GM23338 (cell line): ENCODE measurements at regions not wholly inside any gene's neighbourhood (a gene's known extent, or its start where the extent isn't known, plus 50 kb on each side); places are given as distances from the start of the nearest gene placed in this dataset.

Source experiments
- ATAC-seq: fragments of 200-7000 bp; cut with Tn5 transposase; 3 replicates; pipeline ENCODE4 v1.9.1; 2020
- DNase-seq: peaks from one replicate; pipeline ENCODE4 v3.0.0-alpha.2; 2015; ENCODE audit warnings: low spot score
- H2AFZ ChIP-seq: fragments of 200-600 bp; sonication (generic); 2 replicates; pipeline ENCODE4 v1.8.0; 2016; ENCODE audit warnings: antibody characterized with exemption, mild to moderate bottlenecking, moderate library complexity
- H3F3A ChIP-seq: fragments of 200-600 bp; sonication (generic); replicated peaks from 2 replicates; pipeline ENCODE4 v1.8.0; 2017; ENCODE audit warnings: antibody characterized with exemption, mixed run types, low read depth
- H3K27ac ChIP-seq: fragments of 200-600 bp; sonication (generic); 2 replicates; pipeline ENCODE4 v1.6.1; 2016; ENCODE audit warnings: low read depth
- H3K27me3 ChIP-seq: fragments of 200-600 bp; sonication (generic); 2 replicates; pipeline ENCODE4 v1.8.0; 2016; ENCODE audit warnings: mild to moderate bottlenecking, mixed run types, moderate library complexity; ENCODE audit not compliant: insufficient read depth
- H3K36me3 ChIP-seq: fragments of 200-600 bp; sonication (generic); 2 replicates; pipeline ENCODE4 v1.8.0; 2016; ENCODE audit warnings: mild to moderate bottlenecking; ENCODE audit not compliant: insufficient read depth
- H3K4me1 ChIP-seq: fragments of 200-600 bp; sonication (generic); 2 replicates; pipeline ENCODE4 v1.8.0; 2016; ENCODE audit warnings: mild to moderate bottlenecking, moderate library complexity; ENCODE audit not compliant: insufficient read depth
- H3K4me2 ChIP-seq: fragments of 200-600 bp; sonication (generic); 2 replicates; pipeline ENCODE4 v1.7.1; 2017; ENCODE audit warnings: mixed run types
- H3K4me3 ChIP-seq: fragments of 200-600 bp; sonication (generic); 2 replicates; pipeline ENCODE4 v1.6.1; 2016; ENCODE audit warnings: mixed run types
- H3K79me2 ChIP-seq: fragments of 200-600 bp; sonication (generic); replicated peaks from 2 replicates; pipeline ENCODE4 v1.8.0; 2017; ENCODE audit warnings: mild to moderate bottlenecking; ENCODE audit not compliant: insufficient read depth
- H3K9me2 ChIP-seq: fragments of 200-600 bp; sonication (generic); 2 replicates; pipeline ENCODE4 v1.8.0; 2017; ENCODE audit not compliant: insufficient read depth
- H4K20me1 ChIP-seq: fragments of 200-600 bp; sonication (generic); replicated peaks from 2 replicates; pipeline ENCODE4 v1.8.0; 2017; ENCODE audit warnings: mild to moderate bottlenecking; ENCODE audit not compliant: insufficient read depth
- H3K27ac Mint-ChIP-seq: 2 replicates; pipeline ENCODE4 v1.8.0; 2020; ENCODE audit warnings: inconsistent platforms, mild to moderate bottlenecking, moderate library complexity, mixed read lengths
- H3K27me3 Mint-ChIP-seq: 3 replicates; pipeline ENCODE4 v1.8.0; 2022; ENCODE audit warnings: low read depth, mild to moderate bottlenecking, moderate library complexity, mixed read lengths, inconsistent platforms; ENCODE audit not compliant: insufficient read depth, poor library complexity
- H3K36me3 Mint-ChIP-seq: 3 replicates; pipeline ENCODE4 v1.8.0; 2021; ENCODE audit warnings: low read depth, mild to moderate bottlenecking, inconsistent platforms, moderate library complexity, mixed read lengths
- H3K4me1 Mint-ChIP-seq: 3 replicates; pipeline ENCODE4 v1.8.0; 2020; ENCODE audit warnings: mild to moderate bottlenecking, inconsistent platforms, mixed read lengths
- H3K4me3 Mint-ChIP-seq: 3 replicates; pipeline ENCODE4 v1.8.0; 2021; ENCODE audit warnings: moderate library complexity, mild to moderate bottlenecking, inconsistent platforms, mixed read lengths
- H3K9me3 Mint-ChIP-seq: 3 replicates; pipeline ENCODE4 v1.8.0; 2020; ENCODE audit warnings: moderate library complexity, mild to moderate bottlenecking, inconsistent platforms, mixed read lengths
- CREB1 ChIP-seq: fragments of 250-450 bp; sonication (Bioruptor Pico); IDR thresholded peaks from 2 replicates; pipeline ENCODE4 v1.5.0; 2020; ENCODE audit warnings: low read depth, mild to moderate bottlenecking, moderate library complexity
- EZH2 ChIP-seq: fragments of 200-600 bp; sonication (generic); IDR thresholded peaks from one replicate; pipeline ENCODE4 v1.8.0; 2017; ENCODE audit warnings: antibody characterized with exemption, mild to moderate bottlenecking, low read depth; ENCODE audit not compliant: unreplicated experiment
- EZH2phosphoT487 ChIP-seq: fragments of 200-600 bp; sonication (generic); IDR thresholded peaks from one replicate; pipeline ENCODE4 v1.8.1; 2018; ENCODE audit warnings: antibody characterized with exemption; ENCODE audit not compliant: unreplicated experiment
- JUNB ChIP-seq: IDR thresholded peaks from one replicate; pipeline ENCODE4 v1.6.1; 2016; ENCODE audit warnings: antibody characterized with exemption; ENCODE audit not compliant: unreplicated experiment
- NANOG ChIP-seq: IDR thresholded peaks from 2 replicates; pipeline ENCODE4 v1.6.1; 2016; ENCODE audit warnings: antibody characterized with exemption, borderline replicate concordance
- POLR2AphosphoS5 ChIP-seq: IDR thresholded peaks from 2 replicates; pipeline ENCODE4 v1.6.1; 2016; ENCODE audit warnings: antibody characterized with exemption, low read depth
- STAT1 ChIP-seq: IDR thresholded peaks from one replicate; pipeline ENCODE4 v1.6.1; 2016; ENCODE audit warnings: antibody characterized with exemption; ENCODE audit not compliant: unreplicated experiment
- ZNF114 ChIP-seq: fragments of 250-450 bp; sonication (Bioruptor Pico); IDR thresholded peaks from 2 replicates; pipeline ENCODE4 v1.5.0; 2020; ENCODE audit warnings: mild to moderate bottlenecking, moderate library complexity
- ZNF331 ChIP-seq: fragments of 250-450 bp; sonication (Bioruptor Pico); IDR thresholded peaks from 2 replicates; pipeline ENCODE4 v1.5.0; 2020; ENCODE audit warnings: low read depth, mild to moderate bottlenecking, moderate library complexity
- TF ChIP-seq, protein P1 (sequence below): IDR thresholded peaks from one replicate; pipeline ENCODE4 v1.6.1; 2018; ENCODE audit warnings: antibody characterized with exemption; ENCODE audit not compliant: unreplicated experiment
- TF ChIP-seq, protein P2 (sequence below), 2 experiments: fragments of 200-600 bp in 1 of 2; sonication (generic) in 1 of 2; conservative IDR thresholded peaks; 2 replicates each; pipeline versions ENCODE4 v1.5.1 to v1.6.1; 2016 to 2017; ENCODE audit warnings: antibody characterized with exemption in 2 of 2, low read depth in 2 of 2, mild to moderate bottlenecking in 2 of 2, moderate library complexity in 1 of 2
- TF ChIP-seq, protein P3 (sequence below): IDR thresholded peaks from 2 replicates; pipeline ENCODE4 v1.6.1; 2016; ENCODE audit warnings: antibody characterized with exemption

DNA sequence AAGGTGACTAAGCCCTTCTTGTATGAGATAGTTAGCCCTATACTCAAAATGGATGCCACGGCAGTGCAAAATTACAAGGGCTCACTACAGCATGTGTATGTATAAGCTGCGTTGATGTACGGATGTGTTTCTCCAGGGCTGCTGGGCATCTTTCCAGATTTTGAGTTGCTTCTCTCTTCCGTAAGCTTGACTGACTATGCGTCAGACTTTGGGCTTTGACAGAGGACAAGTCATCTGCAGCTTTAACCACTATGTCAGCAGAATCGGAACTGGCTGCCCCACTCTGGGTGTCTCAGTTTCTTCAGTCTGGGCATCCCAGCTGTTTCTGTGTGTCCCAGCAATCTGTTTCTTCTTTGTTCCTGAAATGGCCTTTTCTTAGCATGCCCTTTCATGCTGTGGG, 241.6 kb downstream of the BTBD3 start:
- Mint-ChIP-seq H3K27ac (no peak overlapping the region), H3K4me3 (no peak overlapping the region), H3K9me3 (no peaks in the 10 kb centered on the region), H3K27me3 (no peaks in the 10 kb centered on the region), H3K4me1 (peaks cover 2% of the 10 kb centered on the region; the same call in 2 of the 3 replicates), H3K36me3 (no peaks in the 10 kb centered on the region)
- H4K20me1 ChIP-seq: no peaks in the 10 kb centered on the region
- H3K27ac ChIP-seq: no peak overlapping the region
- H3F3A ChIP-seq: no peaks in the 10 kb centered on the region
- peaks cover 18% of the 10 kb centered on the region; the same call in 1 of the 2 replicates for H3K9me2 ChIP-seq
- ATAC-seq: no peak
- H3K27me3 ChIP-seq: no peaks in the 10 kb centered on the region
- H3K4me2 ChIP-seq: no peak overlapping the region
- H3K36me3 ChIP-seq: no peaks in the 10 kb centered on the region
- H3K4me3 ChIP-seq: no peak overlapping the region
- H2AFZ ChIP-seq: no peak overlapping the region
- no peaks in the 10 kb centered on the region for H3K4me1 ChIP-seq
- TF ChIP-seq EZH2: no peak
- TF ChIP-seq ZNF331 (CRISPR knock-in tag): no peak
- TF ChIP-seq POLR2AphosphoS5: no peak
- TF ChIP-seq, protein P1, sequence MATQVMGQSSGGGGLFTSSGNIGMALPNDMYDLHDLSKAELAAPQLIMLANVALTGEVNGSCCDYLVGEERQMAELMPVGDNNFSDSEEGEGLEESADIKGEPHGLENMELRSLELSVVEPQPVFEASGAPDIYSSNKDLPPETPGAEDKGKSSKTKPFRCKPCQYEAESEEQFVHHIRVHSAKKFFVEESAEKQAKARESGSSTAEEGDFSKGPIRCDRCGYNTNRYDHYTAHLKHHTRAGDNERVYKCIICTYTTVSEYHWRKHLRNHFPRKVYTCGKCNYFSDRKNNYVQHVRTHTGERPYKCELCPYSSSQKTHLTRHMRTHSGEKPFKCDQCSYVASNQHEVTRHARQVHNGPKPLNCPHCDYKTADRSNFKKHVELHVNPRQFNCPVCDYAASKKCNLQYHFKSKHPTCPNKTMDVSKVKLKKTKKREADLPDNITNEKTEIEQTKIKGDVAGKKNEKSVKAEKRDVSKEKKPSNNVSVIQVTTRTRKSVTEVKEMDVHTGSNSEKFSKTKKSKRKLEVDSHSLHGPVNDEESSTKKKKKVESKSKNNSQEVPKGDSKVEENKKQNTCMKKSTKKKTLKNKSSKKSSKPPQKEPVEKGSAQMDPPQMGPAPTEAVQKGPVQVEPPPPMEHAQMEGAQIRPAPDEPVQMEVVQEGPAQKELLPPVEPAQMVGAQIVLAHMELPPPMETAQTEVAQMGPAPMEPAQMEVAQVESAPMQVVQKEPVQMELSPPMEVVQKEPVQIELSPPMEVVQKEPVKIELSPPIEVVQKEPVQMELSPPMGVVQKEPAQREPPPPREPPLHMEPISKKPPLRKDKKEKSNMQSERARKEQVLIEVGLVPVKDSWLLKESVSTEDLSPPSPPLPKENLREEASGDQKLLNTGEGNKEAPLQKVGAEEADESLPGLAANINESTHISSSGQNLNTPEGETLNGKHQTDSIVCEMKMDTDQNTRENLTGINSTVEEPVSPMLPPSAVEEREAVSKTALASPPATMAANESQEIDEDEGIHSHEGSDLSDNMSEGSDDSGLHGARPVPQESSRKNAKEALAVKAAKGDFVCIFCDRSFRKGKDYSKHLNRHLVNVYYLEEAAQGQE: no peak
- TF ChIP-seq CREB1 (CRISPR knock-in tag): no peak
- DNase-seq: no peak
- H3K79me2 ChIP-seq: no peaks in the 10 kb centered on the region

DNA sequence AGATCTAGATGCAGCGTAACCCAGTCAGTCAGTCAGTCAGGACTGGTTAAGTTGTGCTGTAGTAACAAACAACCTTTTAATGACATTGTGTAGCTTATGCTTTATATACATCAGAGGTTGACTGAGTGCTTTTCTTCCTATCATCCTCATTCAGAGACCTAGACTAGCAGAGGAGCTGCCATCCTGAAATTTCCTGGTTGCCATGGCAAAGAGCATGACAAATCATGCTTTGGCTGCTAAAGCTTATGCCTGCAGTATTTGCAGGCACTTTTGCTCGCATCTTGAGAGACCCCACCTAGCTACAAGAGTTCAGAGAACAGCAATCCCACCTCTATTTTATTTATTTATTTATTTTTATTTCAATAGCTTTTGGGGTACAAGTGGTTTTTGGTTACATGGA, 244.0 kb downstream of the BTBD3 start:
- Histone ChIP-seq H3K4me2 (no peak overlapping the region), H3K27me3 (no peaks in the 10 kb centered on the region), H3K9me2 (peaks cover 15% of the 10 kb centered on the region; the same call in 1 of the 2 replicates), H3K79me2 (no peaks in the 10 kb centered on the region), H3K4me1 (no peaks in the 10 kb centered on the region), H4K20me1 (no peaks in the 10 kb centered on the region), H3K27ac (no peak overlapping the region), H2AFZ (no peak overlapping the region), H3K4me3 (no peak overlapping the region), H3K36me3 (no peaks in the 10 kb centered on the region), H3F3A (no peaks in the 10 kb centered on the region)
- peaks cover 1% of the 10 kb centered on the region for H3K27me3 Mint-ChIP-seq
- ATAC-seq (no peak), DNase-seq (no peak)
- H3K36me3 Mint-ChIP-seq: no peaks in the 10 kb centered on the region
- no peaks in the 10 kb centered on the region; the same call in 2 of the 3 replicates for H3K9me3 Mint-ChIP-seq
- no peak overlapping the region for H3K4me3 Mint-ChIP-seq
- no peaks in the 10 kb centered on the region for H3K4me1 Mint-ChIP-seq
- no peak overlapping the region for H3K27ac Mint-ChIP-seq
- TF ChIP-seq ZNF331 (CRISPR knock-in tag): no peak
- no peak for TF ChIP-seq POLR2AphosphoS5
- no peak for TF ChIP-seq EZH2phosphoT487
- no peak for TF ChIP-seq EZH2
- TF ChIP-seq JUNB: no peak
- TF ChIP-seq, protein P2, sequence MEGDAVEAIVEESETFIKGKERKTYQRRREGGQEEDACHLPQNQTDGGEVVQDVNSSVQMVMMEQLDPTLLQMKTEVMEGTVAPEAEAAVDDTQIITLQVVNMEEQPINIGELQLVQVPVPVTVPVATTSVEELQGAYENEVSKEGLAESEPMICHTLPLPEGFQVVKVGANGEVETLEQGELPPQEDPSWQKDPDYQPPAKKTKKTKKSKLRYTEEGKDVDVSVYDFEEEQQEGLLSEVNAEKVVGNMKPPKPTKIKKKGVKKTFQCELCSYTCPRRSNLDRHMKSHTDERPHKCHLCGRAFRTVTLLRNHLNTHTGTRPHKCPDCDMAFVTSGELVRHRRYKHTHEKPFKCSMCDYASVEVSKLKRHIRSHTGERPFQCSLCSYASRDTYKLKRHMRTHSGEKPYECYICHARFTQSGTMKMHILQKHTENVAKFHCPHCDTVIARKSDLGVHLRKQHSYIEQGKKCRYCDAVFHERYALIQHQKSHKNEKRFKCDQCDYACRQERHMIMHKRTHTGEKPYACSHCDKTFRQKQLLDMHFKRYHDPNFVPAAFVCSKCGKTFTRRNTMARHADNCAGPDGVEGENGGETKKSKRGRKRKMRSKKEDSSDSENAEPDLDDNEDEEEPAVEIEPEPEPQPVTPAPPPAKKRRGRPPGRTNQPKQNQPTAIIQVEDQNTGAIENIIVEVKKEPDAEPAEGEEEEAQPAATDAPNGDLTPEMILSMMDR (conservative IDR thresholded peaks at IDR 0.05; ENCODE audit: low read depth in 2 of 2): no peak
- no peak for TF ChIP-seq ZNF114
- TF ChIP-seq, protein P3, sequence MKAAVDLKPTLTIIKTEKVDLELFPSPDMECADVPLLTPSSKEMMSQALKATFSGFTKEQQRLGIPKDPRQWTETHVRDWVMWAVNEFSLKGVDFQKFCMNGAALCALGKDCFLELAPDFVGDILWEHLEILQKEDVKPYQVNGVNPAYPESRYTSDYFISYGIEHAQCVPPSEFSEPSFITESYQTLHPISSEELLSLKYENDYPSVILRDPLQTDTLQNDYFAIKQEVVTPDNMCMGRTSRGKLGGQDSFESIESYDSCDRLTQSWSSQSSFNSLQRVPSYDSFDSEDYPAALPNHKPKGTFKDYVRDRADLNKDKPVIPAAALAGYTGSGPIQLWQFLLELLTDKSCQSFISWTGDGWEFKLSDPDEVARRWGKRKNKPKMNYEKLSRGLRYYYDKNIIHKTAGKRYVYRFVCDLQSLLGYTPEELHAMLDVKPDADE: no peak
- no peak for TF ChIP-seq STAT1
- TF ChIP-seq, protein P1: no peak
- TF ChIP-seq NANOG: no peak
